ENCODE measurements at regions not wholly inside any gene's neighbourhood (a gene's known extent, or its start where the extent isn't known, plus 50 kb on each side); places are given as distances from the start of the nearest gene placed in this dataset.
"Not testable (repeated sequence)": the region's sequence is repeated elsewhere in the genome, so short reads cannot be mapped to it uniquely, and the experiment has no call there.

GRCh38 chr15:79572691-79573404 is 140.7 kb downstream of the MINAR1 start:
- DNase-seq (ENCODE audit: low read depth) (no peak), FAIRE-seq (no peak)
- no peak overlapping the region for H3K4me3 ChIP-seq (ENCODE audit: insufficient read depth, low read depth, low read length)
- no peak overlapping the region for H3K4me3 Mint-ChIP-seq (ENCODE audit: unreplicated experiment)
- H3K9me3 ChIP-seq (ENCODE audit: insufficient read depth, low read depth, low read length), result peaks cover 4% of the 10 kb centered on the region
- no peak overlapping the region for H3K9ac ChIP-seq (ENCODE audit: low read length)
- H2AFZ ChIP-seq (ENCODE audit: low read depth, low read length), result no peak overlapping the region
- no peak overlapping the region for H3K27ac Mint-ChIP-seq (ENCODE audit: unreplicated experiment)
- no peak for TF ChIP-seq CTCF (IDR thresholded peaks at IDR 0.05; ENCODE audit: insufficient read depth, low read depth, low read length)
- TF ChIP-seq EZH2 (IDR thresholded peaks at IDR 0.05; ENCODE audit: insufficient read depth, low read length), result no peak
- no peaks in the 10 kb centered on the region for H4K20me1 ChIP-seq (ENCODE audit: insufficient read depth, low read length)
- H3K27me3 ChIP-seq (ENCODE audit: insufficient read depth, low read length), result no peaks in the 10 kb centered on the region
- H3K36me3 Mint-ChIP-seq (ENCODE audit: low read depth, unreplicated experiment), result no peaks in the 10 kb centered on the region
- H3K4me2 ChIP-seq (ENCODE audit: low read length), result no peak overlapping the region
- H3K4me1 ChIP-seq (ENCODE audit: insufficient read depth, low read length), result no peaks in the 10 kb centered on the region
- no peaks in the 10 kb centered on the region for H3K36me3 ChIP-seq (ENCODE audit: insufficient read depth, low read length)
- H3K27me3 Mint-ChIP-seq (ENCODE audit: low read depth, unreplicated experiment), result peaks cover 8% of the 10 kb centered on the region
- H3K27ac ChIP-seq (ENCODE audit: low read depth, low read length), result no peak overlapping the region
- no peaks in the 10 kb centered on the region for H3K4me1 Mint-ChIP-seq (ENCODE audit: low read depth, unreplicated experiment)
- H3K79me2 ChIP-seq (ENCODE audit: insufficient read depth, low read length), result no peaks in the 10 kb centered on the region
- no peaks in the 10 kb centered on the region for H3K9me3 Mint-ChIP-seq (ENCODE audit: unreplicated experiment)

GRCh38 chr15:79574431-79575273 is 142.5 kb downstream of the MINAR1 start:
- not testable (repeated sequence) for H3K27ac ChIP-seq (ENCODE audit: low read depth, low read length); DNase-seq (ENCODE audit: low read depth); H3K27me3 Mint-ChIP-seq (ENCODE audit: low read depth, unreplicated experiment); H3K4me2 ChIP-seq (ENCODE audit: low read length); H3K9me3 Mint-ChIP-seq (ENCODE audit: unreplicated experiment); H3K4me3 Mint-ChIP-seq (ENCODE audit: unreplicated experiment); FAIRE-seq; H4K20me1 ChIP-seq (ENCODE audit: insufficient read depth, low read length); H3K36me3 ChIP-seq (ENCODE audit: insufficient read depth, low read length); H2AFZ ChIP-seq (ENCODE audit: low read depth, low read length); H3K4me1 Mint-ChIP-seq (ENCODE audit: low read depth, unreplicated experiment); H3K9ac ChIP-seq (ENCODE audit: low read length); H3K4me1 ChIP-seq (ENCODE audit: insufficient read depth, low read length); H3K27me3 ChIP-seq (ENCODE audit: insufficient read depth, low read length); H3K27ac Mint-ChIP-seq (ENCODE audit: unreplicated experiment); H3K36me3 Mint-ChIP-seq (ENCODE audit: low read depth, unreplicated experiment); H3K79me2 ChIP-seq (ENCODE audit: insufficient read depth, low read length); H3K9me3 ChIP-seq (ENCODE audit: insufficient read depth, low read depth, low read length); H3K4me3 ChIP-seq (ENCODE audit: insufficient read depth, low read depth, low read length)

GRCh38 chr15:79582650-79583049 is 150.5 kb downstream of the MINAR1 start:
- Histone ChIP-seq H2AFZ (ENCODE audit: low read depth, low read length) (no peak overlapping the region), H3K9me3 (ENCODE audit: insufficient read depth, low read depth, low read length) (no peaks in the 10 kb centered on the region), H3K4me2 (ENCODE audit: low read length) (no peak overlapping the region), H3K79me2 (ENCODE audit: insufficient read depth, low read length) (no peaks in the 10 kb centered on the region), H3K4me1 (ENCODE audit: insufficient read depth, low read length) (no peaks in the 10 kb centered on the region), H3K36me3 (ENCODE audit: insufficient read depth, low read length) (no peaks in the 10 kb centered on the region), H3K4me3 (ENCODE audit: insufficient read depth, low read depth, low read length) (no peak overlapping the region), H3K9ac (ENCODE audit: low read length) (no peak overlapping the region), H4K20me1 (ENCODE audit: insufficient read depth, low read length) (no peaks in the 10 kb centered on the region), H3K27me3 (ENCODE audit: insufficient read depth, low read length) (no peaks in the 10 kb centered on the region), H3K27ac (ENCODE audit: low read depth, low read length) (no peak overlapping the region)
- DNase-seq (ENCODE audit: low read depth) (no peak), FAIRE-seq (no peak)
- Mint-ChIP-seq H3K4me1 (ENCODE audit: low read depth, unreplicated experiment) (no peaks in the 10 kb centered on the region), H3K27ac (ENCODE audit: unreplicated experiment) (no peak overlapping the region), H3K4me3 (ENCODE audit: unreplicated experiment) (no peak overlapping the region), H3K9me3 (ENCODE audit: unreplicated experiment) (no peaks in the 10 kb centered on the region), H3K36me3 (ENCODE audit: low read depth, unreplicated experiment) (no peaks in the 10 kb centered on the region), H3K27me3 (ENCODE audit: low read depth, unreplicated experiment) (no peaks in the 10 kb centered on the region)
- TF ChIP-seq CTCF (IDR thresholded peaks at IDR 0.05; ENCODE audit: insufficient read depth, low read depth, low read length), result no peak
- no peak for TF ChIP-seq EZH2 (IDR thresholded peaks at IDR 0.05; ENCODE audit: insufficient read depth, low read length)
